GM23248 (cell line): ENCODE measurements at regions not wholly inside any gene's neighbourhood (a gene's known extent, or its start where the extent isn't known, plus 50 kb on each side); places are given as distances from the start of the nearest gene placed in this dataset.
A peak's percentile ranks its signal among the peaks of the same experiment; 100 is the strongest.

ENCODE experiments used
- DNase-seq: peaks from one replicate; pipeline ENCODE4 v3.0.0-alpha.2; 2015
- H2AFZ ChIP-seq: fragments of 200-600 bp; sonication (generic); 2 replicates; pipeline ENCODE4 v1.6.1; 2016; ENCODE audit warnings: antibody characterized with exemption
- H3F3A ChIP-seq: fragments of 200-600 bp; sonication (generic); 2 replicates; pipeline ENCODE4 v1.6.1; 2016; ENCODE audit warnings: mild to moderate bottlenecking, antibody characterized with exemption, mixed run types; ENCODE audit not compliant: insufficient read depth
- H3K27ac ChIP-seq: fragments of 200-600 bp; sonication (generic); 2 replicates; pipeline ENCODE4 v1.5.1; 2016; ENCODE audit warnings: mild to moderate bottlenecking
- H3K27me3 ChIP-seq: fragments of 200-600 bp; sonication (generic); replicated peaks from 2 replicates; pipeline ENCODE4 v1.6.1; 2016; ENCODE audit warnings: mild to moderate bottlenecking; ENCODE audit not compliant: insufficient read depth
- H3K36me3 ChIP-seq: fragments of 200-600 bp; sonication (generic); 2 replicates; pipeline ENCODE4 v1.6.1; 2016; ENCODE audit warnings: low read depth, mild to moderate bottlenecking
- H3K4me1 ChIP-seq: fragments of 200-600 bp; sonication (generic); 2 replicates; pipeline ENCODE4 v1.6.1; 2016; ENCODE audit warnings: mild to moderate bottlenecking; ENCODE audit not compliant: insufficient read depth
- H3K4me2 ChIP-seq: fragments of 200-600 bp; sonication (generic); one replicate; pipeline ENCODE4 v1.6.1; 2016; ENCODE audit warnings: mild to moderate bottlenecking; ENCODE audit not compliant: unreplicated experiment
- H3K4me3 ChIP-seq: fragments of 200-600 bp; sonication (generic); 2 replicates; pipeline ENCODE4 v1.5.1; 2016; ENCODE audit warnings: mild to moderate bottlenecking
- H3K79me2 ChIP-seq: fragments of 200-600 bp; sonication (generic); 2 replicates; pipeline ENCODE4 v1.6.1; 2016; ENCODE audit warnings: mild to moderate bottlenecking; ENCODE audit not compliant: insufficient read depth
- H3K9ac ChIP-seq: fragments of 200-600 bp; sonication (generic); 2 replicates; pipeline ENCODE4 v1.6.1; 2016; ENCODE audit warnings: mild to moderate bottlenecking
- H3K9me2 ChIP-seq: fragments of 200-600 bp; sonication (generic); 2 replicates; pipeline ENCODE4 v1.6.1; 2016; ENCODE audit warnings: mixed run types, mild to moderate bottlenecking, moderate library complexity; ENCODE audit not compliant: insufficient read depth
- H3K9me3 ChIP-seq: fragments of 200-600 bp; sonication (generic); one replicate; pipeline ENCODE4 v1.6.1; 2017; ENCODE audit warnings: low read depth
- H4K20me1 ChIP-seq: fragments of 200-600 bp; sonication (generic); 2 replicates; pipeline ENCODE4 v1.6.0; 2016; ENCODE audit not compliant: insufficient read depth
- EZH2 ChIP-seq: fragments of 200-600 bp; sonication (generic); IDR thresholded peaks from 2 replicates; pipeline ENCODE4 v1.6.1; 2018; ENCODE audit warnings: antibody characterized with exemption, mild to moderate bottlenecking; ENCODE audit not compliant: insufficient read depth, poor library complexity, severe bottlenecking
- EZH2phosphoT487 ChIP-seq: fragments of 200-600 bp; sonication (generic); IDR thresholded peaks from 2 replicates; pipeline ENCODE4 v1.6.1; 2018; ENCODE audit warnings: antibody characterized with exemption, moderate library complexity, mild to moderate bottlenecking, low read depth; ENCODE audit not compliant: insufficient read depth
- WGBS, 2 experiments: methylation state at CpG; one replicate each; pipeline ENCODE4 v1.1.6; 2015 to 2017; ENCODE audit warnings: low lambda C conversion rate in 2 of 2, low coverage in 1 of 2; ENCODE audit errors: missing lambda C conversion rate in 2 of 2; 5-methylcytosine and 5-hydroxymethylcytosine counted together
- in situ Hi-C: fragments of 300-500 bp; cut with MboI; formaldehyde crosslinking; loops from 2 replicates; pipeline ENCODE4 v1.15.0; 2020

DNA sequence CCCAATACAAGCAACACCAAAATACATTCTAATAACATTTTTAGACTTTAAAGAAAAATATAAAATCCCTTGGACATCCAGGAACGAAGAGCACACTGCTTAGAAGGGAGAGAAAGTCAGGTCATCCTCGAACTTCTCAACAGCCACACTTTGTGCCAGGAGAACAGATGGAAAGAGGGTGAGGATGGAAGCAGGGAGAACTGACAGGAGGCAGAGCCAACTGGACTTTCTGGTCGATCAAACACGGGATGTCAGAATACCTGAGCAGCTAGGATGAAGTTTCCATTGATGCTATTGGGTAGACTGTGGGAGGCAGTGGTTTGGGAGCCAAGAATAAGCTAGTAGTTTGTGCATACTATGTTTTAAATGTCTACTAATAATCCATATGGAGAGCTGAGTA lies 111.4 kb downstream of the TOMM20 start:
- 87 to 90% methylated on average over 4 of the region's 4 CpGs for WGBS, 2 experiments
- Histone ChIP-seq H3K4me2 (no peak overlapping the region), H3K9ac (no peak overlapping the region), H3F3A (peaks cover 36% of the 10 kb centered on the region), H3K27me3 (no peaks in the 10 kb centered on the region), H3K4me3 (no peak overlapping the region), H2AFZ (no peak overlapping the region), H3K27ac (peak overlapping the region; percentile 89), H3K9me2 (no peaks in the 10 kb centered on the region), H3K36me3 (no peaks in the 10 kb centered on the region), H4K20me1 (no peaks in the 10 kb centered on the region), H3K9me3 (no peaks in the 10 kb centered on the region), H3K79me2 (no peaks in the 10 kb centered on the region), H3K4me1 (peaks cover 42% of the 10 kb centered on the region)
- DNase-seq: no peak
- TF ChIP-seq EZH2phosphoT487 (no peak), EZH2 (no peak)
- in situ Hi-C loops: no loop called here

DNA sequence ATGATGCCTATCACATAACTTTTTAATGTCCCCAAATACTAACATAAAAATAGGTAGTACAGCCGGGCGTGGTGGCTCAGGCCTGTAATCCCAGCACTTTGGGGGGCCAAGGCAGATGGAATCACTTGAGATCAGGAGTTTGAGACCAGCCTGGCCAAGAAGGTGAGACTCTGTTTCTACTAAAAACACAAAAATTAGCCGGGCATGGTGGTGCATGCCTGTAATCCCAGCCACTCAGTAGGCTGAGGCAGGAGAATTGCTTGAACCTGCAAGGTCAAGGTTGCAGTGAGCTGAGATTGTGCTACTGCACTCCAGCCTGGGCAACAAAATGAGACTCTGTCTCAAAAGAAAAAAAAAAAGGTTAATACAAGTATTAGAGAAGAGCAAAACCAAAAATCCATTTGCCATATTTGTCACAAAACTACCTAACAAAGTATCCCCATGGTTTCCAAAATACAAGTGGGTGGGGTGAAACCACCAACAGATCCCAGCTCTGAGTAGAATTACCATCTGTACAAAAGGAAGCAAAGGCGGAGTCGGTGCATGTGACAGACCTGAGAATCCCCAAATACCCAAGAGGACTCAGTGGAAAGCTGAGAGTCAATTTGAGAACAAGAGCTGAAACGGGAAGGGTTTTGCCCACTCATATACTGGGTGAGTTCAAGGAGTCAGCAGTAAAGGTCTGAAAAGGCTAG lies 113.2 kb downstream of the TOMM20 start:
- TF ChIP-seq EZH2phosphoT487 (no peak), EZH2 (no peak)
- Histone ChIP-seq H3K9me3 (no peaks in the 10 kb centered on the region), H3K27ac (no peak overlapping the region), H2AFZ (no peak overlapping the region), H3K27me3 (no peaks in the 10 kb centered on the region), H3K9ac (no peak overlapping the region), H4K20me1 (no peaks in the 10 kb centered on the region), H3K4me2 (no peak overlapping the region), H3F3A (peaks cover 43% of the 10 kb centered on the region), H3K4me3 (no peak overlapping the region), H3K36me3 (no peaks in the 10 kb centered on the region), H3K4me1 (peaks cover 50% of the 10 kb centered on the region), H3K9me2 (no peaks in the 10 kb centered on the region), H3K79me2 (no peaks in the 10 kb centered on the region)
- 85 to 86% methylated on average over 6 of the region's 6 CpGs for WGBS, 2 experiments
- in situ Hi-C loops: no loop called here
- no peak for DNase-seq

DNA sequence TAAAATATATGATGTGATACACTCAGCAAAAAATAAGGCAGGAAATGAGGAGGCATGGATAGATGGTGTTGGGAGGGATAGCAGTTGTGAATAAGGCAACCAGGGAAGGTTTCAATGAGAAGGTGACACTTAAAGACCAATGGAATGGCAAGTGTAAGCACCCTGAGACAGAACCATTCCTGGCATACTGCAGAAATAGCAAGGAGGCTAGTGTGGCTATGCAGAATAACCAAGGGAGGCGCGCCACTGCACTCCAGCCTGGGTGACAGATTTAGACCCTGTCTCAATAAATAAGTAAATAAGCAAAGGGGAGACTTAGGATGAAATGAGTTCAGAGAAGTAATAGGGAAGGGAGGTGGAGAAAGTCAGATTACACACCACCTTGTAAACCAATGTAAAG lies 113.9 kb downstream of the TOMM20 start:
- H3K9ac ChIP-seq: no peak overlapping the region
- WGBS, 2 experiments: 100% methylated on average over 2 of the region's 2 CpGs
- peaks cover 50% of the 10 kb centered on the region for H3K4me1 ChIP-seq
- no peak overlapping the region for H2AFZ ChIP-seq
- no peaks in the 10 kb centered on the region for H3K9me2 ChIP-seq
- in situ Hi-C loops: no loop called here
- peaks cover 40% of the 10 kb centered on the region for H3F3A ChIP-seq
- H3K27ac ChIP-seq: no peak overlapping the region
- H3K4me3 ChIP-seq: no peak overlapping the region
- no peaks in the 10 kb centered on the region for H3K27me3 ChIP-seq
- H4K20me1 ChIP-seq: no peaks in the 10 kb centered on the region
- H3K4me2 ChIP-seq: no peak overlapping the region
- DNase-seq: no peak
- H3K36me3 ChIP-seq: no peaks in the 10 kb centered on the region
- TF ChIP-seq EZH2phosphoT487 (no peak), EZH2 (no peak)
- no peaks in the 10 kb centered on the region for H3K9me3 ChIP-seq
- H3K79me2 ChIP-seq: no peaks in the 10 kb centered on the region

DNA sequence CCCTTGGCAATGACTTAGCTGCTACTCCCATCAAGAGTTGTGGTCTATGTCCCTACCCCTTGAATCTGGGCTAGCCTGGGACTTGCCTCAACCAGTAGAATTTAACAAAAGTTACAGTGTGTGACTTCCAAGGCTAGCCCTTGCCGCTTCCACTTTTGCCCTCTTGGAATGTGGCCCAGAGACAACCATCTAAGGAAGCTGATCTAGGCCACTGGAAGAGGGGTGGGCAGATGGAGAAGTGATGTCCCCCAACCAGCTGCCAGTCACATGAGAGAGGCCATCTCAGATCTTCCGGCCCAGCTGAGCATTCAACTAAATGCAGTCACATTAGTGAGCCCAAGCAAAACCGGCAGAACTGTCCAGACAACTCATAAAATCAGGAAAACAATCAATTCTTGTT lies 115.1 kb downstream of the TOMM20 start:
- no peak overlapping the region for H3K4me2 ChIP-seq
- 93 to 100% methylated on average over 3 of the region's 3 CpGs for WGBS, 2 experiments
- in situ Hi-C loops: no loop called here
- no peaks in the 10 kb centered on the region for H3K9me3 ChIP-seq
- TF ChIP-seq EZH2 (no peak), EZH2phosphoT487 (no peak)
- no peaks in the 10 kb centered on the region for H3K36me3 ChIP-seq
- H3K4me3 ChIP-seq: no peak overlapping the region
- H3K9ac ChIP-seq: no peak overlapping the region
- no peaks in the 10 kb centered on the region for H4K20me1 ChIP-seq
- DNase-seq: no peak
- H3F3A ChIP-seq: peaks cover 27% of the 10 kb centered on the region
- H3K27ac ChIP-seq: no peak overlapping the region
- H2AFZ ChIP-seq: no peak overlapping the region
- peaks cover 39% of the 10 kb centered on the region for H3K4me1 ChIP-seq
- no peaks in the 10 kb centered on the region for H3K79me2 ChIP-seq
- H3K9me2 ChIP-seq: no peaks in the 10 kb centered on the region
- no peaks in the 10 kb centered on the region for H3K27me3 ChIP-seq
